ENCODE measurements at regions not wholly inside any gene's neighbourhood (a gene's known extent, or its start where the extent isn't known, plus 50 kb on each side); places are given as distances from the start of the nearest gene placed in this dataset.

GRCh38 chr2:65488527-65488926 lies 56.1 kb upstream of the SPRED2 start:
- TF ChIP-seq, protein P1, sequence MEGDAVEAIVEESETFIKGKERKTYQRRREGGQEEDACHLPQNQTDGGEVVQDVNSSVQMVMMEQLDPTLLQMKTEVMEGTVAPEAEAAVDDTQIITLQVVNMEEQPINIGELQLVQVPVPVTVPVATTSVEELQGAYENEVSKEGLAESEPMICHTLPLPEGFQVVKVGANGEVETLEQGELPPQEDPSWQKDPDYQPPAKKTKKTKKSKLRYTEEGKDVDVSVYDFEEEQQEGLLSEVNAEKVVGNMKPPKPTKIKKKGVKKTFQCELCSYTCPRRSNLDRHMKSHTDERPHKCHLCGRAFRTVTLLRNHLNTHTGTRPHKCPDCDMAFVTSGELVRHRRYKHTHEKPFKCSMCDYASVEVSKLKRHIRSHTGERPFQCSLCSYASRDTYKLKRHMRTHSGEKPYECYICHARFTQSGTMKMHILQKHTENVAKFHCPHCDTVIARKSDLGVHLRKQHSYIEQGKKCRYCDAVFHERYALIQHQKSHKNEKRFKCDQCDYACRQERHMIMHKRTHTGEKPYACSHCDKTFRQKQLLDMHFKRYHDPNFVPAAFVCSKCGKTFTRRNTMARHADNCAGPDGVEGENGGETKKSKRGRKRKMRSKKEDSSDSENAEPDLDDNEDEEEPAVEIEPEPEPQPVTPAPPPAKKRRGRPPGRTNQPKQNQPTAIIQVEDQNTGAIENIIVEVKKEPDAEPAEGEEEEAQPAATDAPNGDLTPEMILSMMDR (conservative IDR thresholded peaks at IDR 0.05; ENCODE audit: low read depth, low read length): no peak
- TF ChIP-seq, protein P2, sequence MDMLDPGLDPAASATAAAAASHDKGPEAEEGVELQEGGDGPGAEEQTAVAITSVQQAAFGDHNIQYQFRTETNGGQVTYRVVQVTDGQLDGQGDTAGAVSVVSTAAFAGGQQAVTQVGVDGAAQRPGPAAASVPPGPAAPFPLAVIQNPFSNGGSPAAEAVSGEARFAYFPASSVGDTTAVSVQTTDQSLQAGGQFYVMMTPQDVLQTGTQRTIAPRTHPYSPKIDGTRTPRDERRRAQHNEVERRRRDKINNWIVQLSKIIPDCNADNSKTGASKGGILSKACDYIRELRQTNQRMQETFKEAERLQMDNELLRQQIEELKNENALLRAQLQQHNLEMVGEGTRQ (IDR thresholded peaks at IDR 0.05; ENCODE audit: low read depth, low read length): no peak
- no peak for TF ChIP-seq MXI1 (IDR thresholded peaks at IDR 0.05; ENCODE audit: borderline replicate concordance, low read depth, low read length)
- no peak for TF ChIP-seq POLR2A (IDR thresholded peaks at IDR 0.05; ENCODE audit: low read depth, low read length)
- no peak for TF ChIP-seq CHD1 (IDR thresholded peaks at IDR 0.05; ENCODE audit: low read depth, low read length)
- TF ChIP-seq RFX5 (IDR thresholded peaks at IDR 0.05; ENCODE audit: low read depth, low read length): no peak
- no peak for TF ChIP-seq BHLHE40 (IDR thresholded peaks at IDR 0.05; ENCODE audit: low read depth, low read length)
- no peak for TF ChIP-seq CEBPB (IDR thresholded peaks at IDR 0.05; ENCODE audit: low read depth, low read length)
- no peak for TF ChIP-seq MAZ (IDR thresholded peaks at IDR 0.05; ENCODE audit: borderline replicate concordance, low read depth, low read length)
- no peak for TF ChIP-seq RCOR1 (IDR thresholded peaks at IDR 0.05; ENCODE audit: insufficient replicate concordance, low read length)
- TF ChIP-seq, protein P3, sequence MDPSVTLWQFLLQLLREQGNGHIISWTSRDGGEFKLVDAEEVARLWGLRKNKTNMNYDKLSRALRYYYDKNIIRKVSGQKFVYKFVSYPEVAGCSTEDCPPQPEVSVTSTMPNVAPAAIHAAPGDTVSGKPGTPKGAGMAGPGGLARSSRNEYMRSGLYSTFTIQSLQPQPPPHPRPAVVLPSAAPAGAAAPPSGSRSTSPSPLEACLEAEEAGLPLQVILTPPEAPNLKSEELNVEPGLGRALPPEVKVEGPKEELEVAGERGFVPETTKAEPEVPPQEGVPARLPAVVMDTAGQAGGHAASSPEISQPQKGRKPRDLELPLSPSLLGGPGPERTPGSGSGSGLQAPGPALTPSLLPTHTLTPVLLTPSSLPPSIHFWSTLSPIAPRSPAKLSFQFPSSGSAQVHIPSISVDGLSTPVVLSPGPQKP (IDR thresholded peaks at IDR 0.05; ENCODE audit: borderline replicate concordance, low read depth, low read length): no peak
- no peak for TF ChIP-seq SMC3 (IDR thresholded peaks at IDR 0.05; ENCODE audit: low read depth, low read length)
- no peak for TF ChIP-seq NFE2L2 (IDR thresholded peaks at IDR 0.05; ENCODE audit: low read depth, low read length)
- no peak for TF ChIP-seq MAFK (IDR thresholded peaks at IDR 0.05; ENCODE audit: low read depth, low read length)

Measured in IMR-90 (cell line).